Central memory CD8-positive, alpha-beta T cell (primary cell): ENCODE measurements at regions not wholly inside any gene's neighbourhood (a gene's known extent, or its start where the extent isn't known, plus 50 kb on each side); places are given as distances from the start of the nearest gene placed in this dataset.
"Not testable (repeated sequence)": the region's sequence is repeated elsewhere in the genome, so short reads cannot be mapped to it uniquely, and the experiment has no call there.

Experiments used
- ATAC-seq: fragments of 150-1000 bp; cut with Tn5 transposase; replicated peaks from 2 replicates; pipeline ENCODE4 v1.10.0; 2022; ENCODE audit warnings: mild to moderate bottlenecking, moderate FRiP score, moderate number of reproducible peaks; ENCODE audit not compliant: poor library complexity, severe bottlenecking; ENCODE audit errors: extremely low read depth
- DNase-seq, 2 donors: peaks; one replicate each; pipeline ENCODE4 v3.0.0; 2021; ENCODE audit warnings: low spot score in 2 of 2
- H3K27ac Mint-ChIP-seq: one replicate; pipeline ENCODE4 v1.8.0; 2022; ENCODE audit warnings: low read depth, mild to moderate bottlenecking, moderate library complexity, mixed read lengths
- H3K27me3 Mint-ChIP-seq: one replicate; pipeline ENCODE4 v1.8.0; 2022; ENCODE audit warnings: mixed read lengths
- H3K36me3 Mint-ChIP-seq: one replicate; pipeline ENCODE4 v1.8.0; 2022; ENCODE audit warnings: mild to moderate bottlenecking, moderate library complexity, mixed read lengths; ENCODE audit not compliant: insufficient read depth
- H3K4me1 Mint-ChIP-seq: one replicate; pipeline ENCODE4 v1.8.0; 2022; ENCODE audit warnings: mixed read lengths
- H3K4me3 Mint-ChIP-seq: one replicate; pipeline ENCODE4 v1.8.0; 2022; ENCODE audit warnings: mild to moderate bottlenecking, moderate library complexity, mixed read lengths
- H3K9me3 Mint-ChIP-seq: one replicate; pipeline ENCODE4 v1.8.0; 2022; ENCODE audit warnings: mixed read lengths

DNA sequence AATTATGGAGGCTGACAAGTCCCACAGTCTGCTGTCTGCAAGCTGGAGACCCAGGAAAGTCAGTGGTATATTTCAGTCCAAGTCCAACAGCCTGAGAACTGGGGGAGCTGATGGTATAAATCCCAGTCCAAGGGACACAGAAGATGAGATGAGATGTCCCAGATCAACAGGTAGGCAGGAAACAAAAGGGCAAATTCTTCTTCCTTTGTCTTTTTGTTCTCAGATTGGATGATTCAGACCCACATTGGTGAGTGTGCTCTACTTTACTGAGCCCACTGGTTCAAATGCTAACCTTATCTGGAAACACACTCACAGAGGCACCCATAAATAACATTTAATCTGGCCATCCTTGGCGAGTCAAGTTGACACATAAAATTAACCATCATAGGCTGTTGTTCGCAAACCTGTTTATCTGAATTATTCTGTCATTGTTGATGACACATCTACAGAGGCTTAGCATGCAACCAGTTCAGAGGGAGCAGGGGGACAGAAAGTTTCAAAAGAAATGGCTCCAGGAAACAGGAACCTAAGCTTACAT, 62.7 kb upstream of the ITGA11 start:
- no peaks in the 10 kb centered on the region for H3K36me3 Mint-ChIP-seq
- no peak overlapping the region for H3K27ac Mint-ChIP-seq
- H3K4me3 Mint-ChIP-seq: no peak overlapping the region
- no peak for DNase-seq
- H3K27me3 Mint-ChIP-seq: peaks cover 55% of the 10 kb centered on the region
- ATAC-seq: no peak
- no peaks in the 10 kb centered on the region for H3K4me1 Mint-ChIP-seq
- H3K9me3 Mint-ChIP-seq: no peaks in the 10 kb centered on the region

DNA sequence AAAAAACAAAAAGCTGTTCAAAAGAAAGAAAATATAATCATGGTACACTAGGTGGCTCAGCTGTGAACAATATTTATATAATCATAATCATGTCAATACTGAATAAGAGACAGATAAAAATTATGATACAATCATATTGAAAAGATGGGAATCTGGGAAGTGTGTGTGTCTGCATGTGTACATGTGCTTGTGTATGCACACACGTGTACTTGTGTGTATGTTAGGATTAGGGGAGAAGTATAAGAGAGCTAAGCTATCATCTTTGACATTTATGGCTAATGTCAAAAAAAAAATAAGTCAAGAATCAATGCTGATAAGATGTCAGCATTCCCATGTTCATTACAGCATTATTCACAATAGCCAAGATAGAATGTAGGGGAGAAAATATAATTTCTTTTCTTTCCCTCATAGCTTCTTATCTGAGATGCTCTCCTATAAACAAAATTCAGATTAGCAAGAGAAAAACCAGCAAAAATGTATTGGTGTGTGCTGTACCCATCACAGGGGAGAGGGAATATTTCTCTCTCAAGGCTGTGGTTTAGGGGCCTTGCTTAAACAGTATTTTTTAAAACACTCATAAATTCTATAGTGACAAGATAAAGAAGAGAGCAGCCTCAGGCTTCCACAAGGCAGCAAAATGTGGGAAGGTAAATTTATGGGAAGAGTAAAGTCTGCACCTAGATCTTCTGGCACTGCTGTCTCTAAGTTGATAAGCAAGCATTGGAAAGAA, 63.4 kb upstream of the ITGA11 start:
- H3K36me3 Mint-ChIP-seq: no peaks in the 10 kb centered on the region
- no peak overlapping the region for H3K27ac Mint-ChIP-seq
- no peaks in the 10 kb centered on the region for H3K4me1 Mint-ChIP-seq
- ATAC-seq (no peak), DNase-seq (no peak)
- H3K27me3 Mint-ChIP-seq: peaks cover 60% of the 10 kb centered on the region
- no peak overlapping the region for H3K4me3 Mint-ChIP-seq
- H3K9me3 Mint-ChIP-seq: no peaks in the 10 kb centered on the region

DNA sequence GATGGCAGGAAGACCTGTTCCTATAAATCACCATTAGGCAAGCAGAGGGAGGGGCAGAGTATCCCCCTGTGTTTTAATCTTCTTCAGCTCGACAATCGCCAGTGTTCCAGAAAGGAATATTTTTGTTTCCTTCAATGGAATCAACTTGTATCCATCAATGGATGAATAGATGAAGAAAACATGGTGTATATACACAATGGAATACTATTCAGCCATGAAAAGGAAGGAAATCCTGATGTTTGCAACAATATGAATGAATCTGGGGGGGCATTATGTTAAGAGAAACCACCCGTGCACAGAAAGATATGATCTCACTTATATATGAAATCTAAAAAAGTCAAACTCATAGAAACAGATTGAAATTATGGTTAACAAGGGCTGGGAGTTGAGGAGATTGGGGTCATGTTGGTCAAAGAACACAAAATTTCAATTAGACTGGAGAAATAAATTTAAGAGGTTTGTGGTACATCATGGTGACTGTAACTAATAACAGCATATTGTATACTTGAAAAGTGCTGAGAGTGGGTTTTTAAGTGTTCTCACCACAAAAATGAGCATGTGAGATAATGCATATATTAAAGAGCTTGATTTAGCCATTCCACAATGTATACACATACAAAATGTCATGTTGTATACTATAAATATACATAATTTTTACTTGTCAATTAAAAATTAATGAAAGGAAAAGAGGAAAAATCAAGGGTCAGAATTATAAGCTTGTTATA, 64.2 kb upstream of the ITGA11 start:
- no peaks in the 10 kb centered on the region for H3K9me3 Mint-ChIP-seq
- no peaks in the 10 kb centered on the region for H3K4me1 Mint-ChIP-seq
- H3K4me3 Mint-ChIP-seq: no peak overlapping the region
- H3K36me3 Mint-ChIP-seq: no peaks in the 10 kb centered on the region
- ATAC-seq: no peak
- peaks cover 54% of the 10 kb centered on the region for H3K27me3 Mint-ChIP-seq
- H3K27ac Mint-ChIP-seq: no peak overlapping the region
- no peak for DNase-seq

DNA sequence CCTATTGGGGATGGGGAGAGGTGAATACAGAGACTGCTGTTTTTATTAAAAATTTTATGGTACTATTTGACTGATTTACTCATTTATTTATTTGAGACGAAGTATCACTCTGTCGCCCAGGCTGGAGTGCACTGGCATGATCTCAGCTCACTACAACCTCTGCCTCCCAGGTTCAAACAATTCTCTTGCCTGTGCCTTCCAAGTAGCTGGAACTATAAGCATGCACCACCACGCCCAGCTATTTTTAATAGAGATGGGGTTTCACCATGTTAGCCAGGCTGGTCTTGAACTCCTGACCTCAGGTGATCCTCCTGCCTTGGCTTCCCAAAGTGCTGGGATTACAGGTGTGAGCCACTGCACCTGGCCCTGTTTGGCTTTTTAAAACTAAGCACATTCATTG, 64.8 kb upstream of the ITGA11 start:
- not testable (repeated sequence) for H3K4me1 Mint-ChIP-seq, H3K27ac Mint-ChIP-seq, H3K4me3 Mint-ChIP-seq, H3K36me3 Mint-ChIP-seq, DNase-seq, H3K9me3 Mint-ChIP-seq, ATAC-seq
- peaks cover 47% of the 10 kb centered on the region for H3K27me3 Mint-ChIP-seq

DNA sequence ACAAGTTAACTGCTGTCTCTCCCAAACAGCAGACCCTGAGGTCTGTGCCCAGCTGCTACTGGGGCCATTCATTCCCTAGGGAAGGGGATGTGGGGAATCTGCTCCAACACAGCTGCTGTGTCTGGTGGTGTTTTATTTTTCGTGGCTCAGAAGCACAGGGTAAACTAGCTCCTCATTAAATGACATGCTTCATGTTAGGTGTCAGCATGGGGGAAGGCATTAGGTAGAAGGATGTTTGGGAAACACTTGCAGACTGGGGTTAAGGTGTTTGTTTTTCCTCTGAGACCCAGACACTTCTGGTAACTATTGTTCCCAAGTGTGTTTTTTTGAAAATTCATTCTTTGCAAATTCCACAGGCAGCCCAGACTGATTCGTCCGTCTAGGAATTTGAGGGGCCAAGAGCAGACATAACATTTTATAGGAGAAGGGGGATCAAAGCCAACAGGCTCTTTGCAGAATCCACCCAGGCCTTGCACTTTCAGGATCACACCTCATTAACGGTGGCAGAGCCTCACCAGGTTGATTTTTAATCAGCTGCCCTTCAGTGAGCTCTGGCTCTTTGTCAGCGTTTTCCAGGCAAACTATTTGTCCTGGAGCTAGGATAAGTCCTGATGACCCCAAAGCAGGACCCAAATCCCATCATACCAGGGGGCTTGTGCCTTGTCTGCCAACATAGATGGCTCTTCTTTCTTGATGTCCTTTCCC, 65.4 kb upstream of the ITGA11 start:
- no peak for ATAC-seq
- no peaks in the 10 kb centered on the region for H3K9me3 Mint-ChIP-seq
- H3K27ac Mint-ChIP-seq: no peak overlapping the region
- no peaks in the 10 kb centered on the region for H3K4me1 Mint-ChIP-seq
- DNase-seq: no peak
- H3K36me3 Mint-ChIP-seq: no peaks in the 10 kb centered on the region
- H3K4me3 Mint-ChIP-seq: no peak overlapping the region
- peaks cover 45% of the 10 kb centered on the region for H3K27me3 Mint-ChIP-seq

DNA sequence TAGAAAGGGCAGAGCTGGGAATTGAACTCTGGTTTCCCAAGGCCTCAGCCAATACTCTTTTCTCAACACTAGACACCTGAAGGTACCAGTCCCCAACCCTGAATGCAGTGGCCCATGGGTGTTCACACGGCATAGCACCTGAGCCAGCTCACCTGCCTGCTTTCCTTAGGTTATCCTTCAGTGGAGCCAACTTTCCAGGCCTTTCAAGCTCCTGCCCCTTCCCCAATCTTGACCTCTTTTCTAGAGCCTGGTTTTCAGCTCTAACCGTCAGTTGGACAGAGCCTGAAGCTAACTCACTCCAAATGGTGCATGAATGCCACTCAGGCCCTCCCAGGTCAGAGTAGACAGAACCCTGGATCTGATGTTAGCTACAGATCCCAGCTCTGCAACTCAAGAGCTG, 66.1 kb upstream of the ITGA11 start:
- H3K27ac Mint-ChIP-seq: no peak overlapping the region

DNA sequence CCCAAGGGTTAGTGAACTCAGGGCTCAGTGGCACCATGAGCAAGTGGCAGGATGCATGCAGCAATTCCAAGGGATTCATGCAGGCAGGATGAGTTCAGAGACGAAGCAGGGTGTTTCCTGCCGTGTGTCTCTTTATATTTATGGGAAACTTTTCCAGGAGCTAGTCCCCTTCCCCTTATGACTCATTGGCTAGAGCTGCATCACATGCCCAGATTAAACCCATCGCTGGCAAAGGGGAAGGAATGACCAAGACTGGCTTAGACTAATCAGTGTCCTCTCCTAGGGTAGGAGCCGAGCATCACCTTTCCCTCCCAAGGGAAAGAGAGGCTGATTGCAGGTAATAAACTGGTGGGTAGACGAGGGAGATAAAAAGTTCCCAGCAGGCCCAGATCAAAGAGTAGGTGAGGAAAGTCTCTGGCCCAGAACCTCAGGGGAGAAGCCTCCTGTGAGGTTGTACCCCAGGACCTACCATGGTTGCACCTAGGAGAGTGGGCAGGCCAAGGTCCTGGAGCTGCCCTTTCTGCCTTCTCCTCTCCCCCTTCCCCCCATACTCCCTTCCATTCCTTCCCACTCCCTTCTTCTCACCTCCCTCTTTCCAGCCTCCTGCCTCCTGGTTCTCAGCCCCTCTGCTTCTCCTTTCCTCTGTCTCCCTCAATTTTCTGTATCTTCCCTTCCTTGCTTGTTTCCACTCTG, 67.8 kb upstream of the ITGA11 start:
- Mint-ChIP-seq H3K4me3 (no peak overlapping the region), H3K36me3 (no peaks in the 10 kb centered on the region), H3K9me3 (no peaks in the 10 kb centered on the region), H3K27me3 (peaks cover 35% of the 10 kb centered on the region), H3K27ac (no peak overlapping the region), H3K4me1 (peaks cover 3% of the 10 kb centered on the region)
- DNase-seq (no peak), ATAC-seq (no peak)

More for the DNA sequence above, 66.1 kb upstream of the ITGA11 start:
- ATAC-seq (no peak), DNase-seq (no peak)
- no peak overlapping the region for H3K4me3 Mint-ChIP-seq
- no peaks in the 10 kb centered on the region for H3K36me3 Mint-ChIP-seq
- no peaks in the 10 kb centered on the region for H3K9me3 Mint-ChIP-seq
- no peaks in the 10 kb centered on the region for H3K4me1 Mint-ChIP-seq
- peaks cover 41% of the 10 kb centered on the region for H3K27me3 Mint-ChIP-seq

DNA sequence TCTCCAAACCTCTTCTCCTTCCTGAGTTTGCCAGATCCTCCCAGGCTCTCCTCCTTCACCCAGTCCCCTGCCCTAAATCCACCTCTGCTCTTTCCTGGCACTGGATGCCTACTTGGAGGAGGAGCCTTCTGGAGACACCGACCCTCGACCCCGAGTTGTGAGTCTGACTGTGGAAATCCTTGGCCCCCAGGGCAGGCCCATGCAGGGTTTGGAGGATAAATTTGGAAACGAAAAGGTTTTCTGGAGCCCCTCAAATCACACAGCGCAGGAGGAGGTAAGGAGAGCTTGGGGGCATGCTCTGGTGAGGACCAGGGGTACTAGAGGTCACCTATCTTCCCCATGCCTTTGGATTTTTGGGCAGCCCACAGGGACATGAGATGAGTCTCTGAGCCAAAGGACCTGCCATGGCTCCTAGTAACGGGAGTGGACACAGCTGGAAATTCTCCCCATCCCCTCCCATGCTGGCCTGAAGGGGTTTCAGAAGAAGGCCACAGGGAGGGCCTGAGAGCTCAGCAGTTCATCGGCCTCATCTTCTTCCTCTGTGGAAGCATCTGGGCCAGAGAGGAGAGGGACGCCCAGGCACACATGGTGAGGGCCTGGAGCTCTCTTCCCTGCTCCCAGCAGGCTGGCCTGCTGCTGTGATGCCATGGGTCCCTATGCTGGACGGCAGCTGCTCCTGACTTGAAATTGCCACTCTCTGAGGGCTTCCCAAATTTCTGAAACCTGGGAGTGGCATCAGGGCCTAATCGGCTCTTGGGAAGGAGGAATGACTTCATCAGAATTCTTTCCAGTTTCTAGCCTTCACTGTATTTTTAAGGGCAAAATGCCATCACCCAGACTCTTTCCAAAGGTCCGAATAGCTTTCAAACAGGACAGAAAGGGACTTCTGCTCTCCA, 68.6 kb upstream of the ITGA11 start:
- no peak overlapping the region for H3K4me3 Mint-ChIP-seq
- ATAC-seq: no peak

DNA sequence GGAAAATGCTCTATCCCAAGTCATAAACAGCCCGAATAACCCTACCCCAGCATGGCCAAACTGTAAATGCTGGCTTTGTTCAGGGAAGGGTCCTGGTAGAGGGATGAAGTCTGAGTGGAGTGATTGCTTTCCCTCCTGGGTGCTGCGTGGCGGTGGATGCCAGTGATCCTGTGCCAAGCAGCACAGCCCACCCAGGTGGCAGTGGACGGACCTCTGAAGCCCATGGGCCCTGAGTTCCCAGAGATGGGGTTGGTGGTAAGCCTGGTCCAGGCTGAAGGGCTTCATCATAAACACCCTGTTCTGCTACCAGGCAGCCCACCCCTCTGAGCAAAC, 69.3 kb upstream of the ITGA11 start:
- Mint-ChIP-seq H3K4me1 (peaks cover 5% of the 10 kb centered on the region), H3K27me3 (peaks cover 36% of the 10 kb centered on the region), H3K9me3 (no peaks in the 10 kb centered on the region), H3K27ac (no peak overlapping the region), H3K36me3 (no peaks in the 10 kb centered on the region), H3K4me3 (no peak overlapping the region)
- ATAC-seq: no peak
- no peak for DNase-seq

More for the DNA sequence above, 68.6 kb upstream of the ITGA11 start:
- no peak overlapping the region for H3K27ac Mint-ChIP-seq
- no peaks in the 10 kb centered on the region for H3K36me3 Mint-ChIP-seq
- H3K9me3 Mint-ChIP-seq: no peaks in the 10 kb centered on the region
- no peak for DNase-seq
- H3K4me1 Mint-ChIP-seq: peaks cover 5% of the 10 kb centered on the region
- peaks cover 35% of the 10 kb centered on the region for H3K27me3 Mint-ChIP-seq

DNA sequence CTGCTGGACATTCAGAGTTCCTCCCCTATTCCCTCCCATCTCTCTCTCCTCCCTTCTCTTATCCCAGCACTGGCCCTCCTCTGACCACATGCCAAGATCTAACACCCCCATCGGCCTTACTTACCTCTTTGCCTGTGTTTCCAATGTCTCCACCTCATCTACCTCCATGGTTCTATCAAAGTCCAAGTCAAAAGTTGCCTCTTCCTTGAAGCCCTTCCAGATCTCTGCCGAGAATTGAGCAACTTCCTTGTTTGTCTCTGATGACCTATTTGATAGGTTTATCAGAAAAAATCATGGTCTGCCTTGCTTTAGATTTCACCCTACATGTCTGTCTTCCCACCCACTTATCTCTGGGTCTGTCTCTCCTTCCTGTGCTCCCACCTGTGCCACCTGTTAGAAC, 69.7 kb upstream of the ITGA11 start:
- ATAC-seq (no peak), DNase-seq (no peak)
- peaks cover 5% of the 10 kb centered on the region for H3K4me1 Mint-ChIP-seq
- no peaks in the 10 kb centered on the region for H3K9me3 Mint-ChIP-seq
- no peak overlapping the region for H3K27ac Mint-ChIP-seq
- no peak overlapping the region for H3K4me3 Mint-ChIP-seq
- peaks cover 39% of the 10 kb centered on the region for H3K27me3 Mint-ChIP-seq
- H3K36me3 Mint-ChIP-seq: no peaks in the 10 kb centered on the region

DNA sequence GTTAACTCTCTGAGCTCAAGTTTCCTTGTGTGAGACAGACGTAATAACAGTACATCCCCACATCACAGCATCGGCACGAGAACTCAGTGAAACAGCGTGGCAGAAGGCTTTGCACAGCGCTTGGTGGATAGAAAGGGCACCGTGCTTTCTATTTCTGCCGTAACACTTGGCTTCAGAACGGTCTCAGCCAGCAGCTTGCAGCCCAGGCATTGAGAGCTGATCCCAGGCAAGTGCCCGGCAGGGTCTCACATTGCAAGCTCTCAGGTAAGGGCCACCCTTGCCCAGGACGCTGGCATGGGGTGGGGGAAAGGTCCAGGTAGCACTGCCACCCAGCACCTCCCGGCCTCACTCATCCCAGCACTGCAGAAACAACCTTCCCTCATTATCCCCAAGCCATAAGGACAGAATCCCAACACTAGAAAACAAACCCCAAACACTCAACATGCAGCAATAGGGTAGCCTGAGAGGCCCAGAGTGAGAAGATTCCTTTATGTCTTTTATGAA, 70.5 kb upstream of the ITGA11 start:
- Mint-ChIP-seq H3K36me3 (no peaks in the 10 kb centered on the region), H3K4me1 (peaks cover 5% of the 10 kb centered on the region), H3K27ac (no peak overlapping the region), H3K4me3 (no peak overlapping the region), H3K9me3 (no peaks in the 10 kb centered on the region), H3K27me3 (peaks cover 47% of the 10 kb centered on the region)
- no peak for DNase-seq
- ATAC-seq: no peak
